Pancreas (tissue), 10 donors: ENCODE measurements at regions not wholly inside any gene's neighbourhood (a gene's known extent, or its start where the extent isn't known, plus 50 kb on each side); places are given as distances from the start of the nearest gene placed in this dataset.

ENCODE experiments used
- ATAC-seq, 4 donors: fragments of 200-7000 bp; cut with Tn5 transposase; one replicate each; pipeline versions ENCODE4 v1.8.0 to v1.9.1; 2020; ENCODE audit warnings: mild to moderate bottlenecking in 4 of 4, moderate library complexity in 4 of 4
- DNase-seq, 6 donors: peaks; one replicate each; pipeline ENCODE4 v3.0.0-alpha.2; 2020
- FAIRE-seq: peaks from 2 replicates; lab custom pipeline; 2012; peaks lifted over from hg19 to GRCh38; lab: Jason Lieb, UNC
- H3K27ac ChIP-seq, 4 donors: fragments of 200-600 bp; sonication (generic); 1 replicate in 3 of 4; 2 replicates in 1 of 4; pipeline versions ENCODE4 v1.5.0 to v1.8.0; 2020
- H3K27me3 ChIP-seq, 4 donors: fragments of 200-600 bp; one replicate each; pipeline ENCODE4 v1.8.0; 2021
- H3K36me3 ChIP-seq, 3 donors: fragments of 200-600 bp; sonication (generic) in 1 of 3; one replicate each; pipeline versions ENCODE4 v1.5.0 to v1.8.0; 2020 to 2021
- H3K4me1 ChIP-seq, 3 donors: fragments of 200-600 bp; one replicate each; pipeline ENCODE4 v1.8.0; 2021
- H3K4me3 ChIP-seq, 4 donors: fragments of 200-600 bp; sonication (generic) in 2 of 4; one replicate each; pipeline versions ENCODE4 v1.5.0 to v1.8.0; 2020 to 2021
- H3K9me3 ChIP-seq, 4 donors: fragments of 200-600 bp; one replicate each; pipeline ENCODE4 v1.8.0; 2021
- CTCF ChIP-seq, 4 donors: fragments of 200-600 bp; sonication (generic) in 3 of 4; IDR thresholded peaks; one replicate each; pipeline versions ENCODE4 v1.5.0 to v1.8.0; 2021; ENCODE audit warnings: antibody characterized with exemption in 4 of 4
- WGBS, 2 donors: extraction: QIAGEN DNeasy Blood & Tissue Kit; methylation state at CpG; one replicate each; pipeline ENCODE4 v1.1.7; 2013; 5-methylcytosine and 5-hydroxymethylcytosine counted together
- intact Hi-C, 3 donors: fragments of 100-400 bp; cut with DNase I; formaldehyde crosslinking; loops; one replicate each; pipeline versions ENCODE4 v1.11.1 to v1.14.2; 2022
- donor health status: healthy with polysubstance abuse.
- donor health status: DM: no; HTN: no; CAD: no; lungs with moderate emphysema.
- donor health status: DM: no; HTN: no; CAD: no.
- donor health status: control.
- donor health status: control.
- donor health status: Bipolar disorder and iron deficiency.
- donor health status: DM: yes; HTN: yes; CAD: no.
- donor health status: DM: no; HTN: no; CAD: no.
- donor health status: DM: no; HTN: no; CAD: no.
- donor health status: DM: yes; HTN: yes; CAD: no.

DNA sequence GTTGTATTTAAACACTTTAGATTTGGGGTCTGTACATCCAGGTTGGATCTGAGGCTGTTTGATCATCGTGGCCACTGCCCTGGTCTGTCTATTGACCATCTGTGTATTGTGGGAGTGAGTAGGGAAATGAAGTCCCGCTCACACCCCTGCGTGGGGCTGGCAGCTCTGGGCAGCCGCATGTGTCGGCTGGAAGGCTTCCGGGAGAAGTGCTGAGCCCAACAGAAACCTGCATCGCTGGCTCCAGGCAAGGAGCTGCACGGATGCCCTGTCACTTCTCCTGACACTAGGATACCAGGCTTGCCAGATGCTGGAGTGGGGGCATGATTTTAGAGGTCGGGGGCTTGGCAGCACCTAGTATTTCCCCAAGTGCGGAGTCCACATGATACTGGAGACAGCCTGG, 93.6 kb downstream of the PHETA1 start:
- no peaks in the 10 kb centered on the region for H3K27me3 ChIP-seq
- no peaks in the 10 kb centered on the region for H3K36me3 ChIP-seq
- 52 to 59% methylated on average over 10 of the region's 10 CpGs for WGBS, 2 donors
- H3K4me3 ChIP-seq, result no peak overlapping the region
- intact Hi-C loops, result no loop called here
- H3K9me3 ChIP-seq, result no peaks in the 10 kb centered on the region
- H3K4me1 ChIP-seq, result no peaks in the 10 kb centered on the region
- no peak for FAIRE-seq
- no peak for ATAC-seq
- TF ChIP-seq CTCF (IDR thresholded peaks at IDR 0.05), result no peak
- no peak for DNase-seq
- H3K27ac ChIP-seq, result no peak overlapping the region

DNA sequence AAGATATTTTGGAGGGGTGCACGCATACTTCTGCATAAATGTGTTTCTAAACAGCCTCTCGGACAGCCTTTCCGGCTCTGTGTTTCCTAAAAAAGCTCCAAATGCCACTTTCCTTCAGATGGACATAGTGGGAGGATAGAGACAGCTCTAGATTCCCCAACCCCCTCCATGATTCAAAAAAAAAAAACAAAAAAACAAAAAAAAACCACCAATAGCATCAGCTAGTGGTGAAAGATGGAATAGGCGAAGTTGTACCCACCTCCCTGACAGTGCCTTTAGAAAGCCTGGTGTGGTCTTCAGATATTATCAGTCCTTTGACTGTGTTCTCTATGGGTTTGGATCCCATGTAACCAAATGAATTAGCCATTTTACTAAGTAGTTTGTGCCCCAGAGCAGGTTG, 94.1 kb downstream of the PHETA1 start:
- Histone ChIP-seq H3K27ac (no peak overlapping the region), H3K27me3 (no peaks in the 10 kb centered on the region), H3K4me3 (no peak overlapping the region), H3K4me1 (no peaks in the 10 kb centered on the region), H3K9me3 (no peaks in the 10 kb centered on the region), H3K36me3 (no peaks in the 10 kb centered on the region)
- FAIRE-seq (no peak), DNase-seq (no peak), ATAC-seq (no peak)
- intact Hi-C loops, result no loop called here
- WGBS, 2 donors, result 70 to 84% methylated on average over 4 of the region's 4 CpGs
- peak in 1 of 4 donors; percentile 7 for TF ChIP-seq CTCF (IDR thresholded peaks at IDR 0.05)

- intact Hi-C loops, result no loop called here
- no peak for TF ChIP-seq CTCF (IDR thresholded peaks at IDR 0.05)
- WGBS, 2 donors, result 60 to 66% methylated on average over 6 of the region's 6 CpGs
- no peaks in the 10 kb centered on the region for H3K9me3 ChIP-seq
- ATAC-seq, result no peak
- FAIRE-seq, result no peak
- no peak for DNase-seq
- H3K4me3 ChIP-seq, result no peak overlapping the region
- H3K27ac ChIP-seq, result no peak overlapping the region
- no peaks in the 10 kb centered on the region for H3K27me3 ChIP-seq
- H3K4me1 ChIP-seq, result no peaks in the 10 kb centered on the region
- no peaks in the 10 kb centered on the region for H3K36me3 ChIP-seq
Measured at GRCh38 chr12:111271674-111272418, 97.0 kb downstream of the PHETA1 start.

- no peak overlapping the region for H3K27ac ChIP-seq
- no peaks in the 10 kb centered on the region for H3K27me3 ChIP-seq
- 29 to 30% methylated on average over 7 of the region's 7 CpGs for WGBS, 2 donors
- no peaks in the 10 kb centered on the region for H3K4me1 ChIP-seq
- no peak overlapping the region for H3K4me3 ChIP-seq
- intact Hi-C loops, result no loop called here
- TF ChIP-seq CTCF (IDR thresholded peaks at IDR 0.05), result no peak
- ATAC-seq (no peak), DNase-seq (no peak), FAIRE-seq (no peak)
- H3K9me3 ChIP-seq, result no peaks in the 10 kb centered on the region
- H3K36me3 ChIP-seq, result no peaks in the 10 kb centered on the region
Measured at GRCh38 chr12:111270774-111271173, 98.1 kb downstream of the PHETA1 start.

DNA sequence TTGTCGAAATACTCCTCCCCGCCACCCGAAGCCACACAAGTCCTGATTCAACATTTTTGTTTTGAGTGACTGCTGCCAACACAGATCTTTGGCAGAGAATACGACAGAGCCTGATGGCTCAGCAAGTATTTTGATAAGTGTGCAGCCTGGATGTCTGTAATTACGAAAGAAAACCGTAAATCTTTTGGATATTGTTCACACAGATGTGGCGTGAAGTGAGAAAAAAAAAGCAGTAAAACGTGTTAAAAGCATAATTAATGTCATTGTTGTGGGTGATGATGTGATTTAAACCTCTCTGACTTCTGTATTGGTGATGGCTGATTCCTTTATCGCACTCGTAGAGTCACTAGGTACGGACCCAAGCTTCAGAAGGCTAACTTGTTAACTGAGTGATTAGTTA, 98.7 kb downstream of the PHETA1 start:
- DNase-seq (no peak), ATAC-seq (no peak), FAIRE-seq (no peak)
- Histone ChIP-seq H3K4me3 (no peak overlapping the region), H3K27me3 (no peaks in the 10 kb centered on the region), H3K4me1 (no peaks in the 10 kb centered on the region), H3K36me3 (no peaks in the 10 kb centered on the region), H3K27ac (no peak overlapping the region), H3K9me3 (no peaks in the 10 kb centered on the region)
- intact Hi-C loops, result no loop called here
- TF ChIP-seq CTCF (IDR thresholded peaks at IDR 0.05), result no peak
- 37 to 42% methylated on average over 11 of the region's 11 CpGs for WGBS, 2 donors
